Kidney (tissue), 13 donors: ENCODE measurements at regions not wholly inside any gene's neighbourhood (a gene's known extent, or its start where the extent isn't known, plus 50 kb on each side); places are given as distances from the start of the nearest gene placed in this dataset.

ENCODE experiments used
- DNase-seq, 5 donors: peaks; one replicate each; pipeline ENCODE4 v3.0.0-alpha.2; 2013 to 2020
- FAIRE-seq: peaks from 2 replicates; lab custom pipeline; 2012; peaks lifted over from hg19 to GRCh38; lab: Jason Lieb, UNC
- H3K27ac ChIP-seq, 2 donors: one replicate each; pipeline ENCODE4 v1.7.0; 2013; ENCODE audit warnings: low read depth in 2 of 2, low read length in 2 of 2, inconsistent platforms in 1 of 2
- H3K27me3 ChIP-seq: one replicate; pipeline ENCODE4 v1.7.1; 2013; ENCODE audit warnings: low read length, inconsistent platforms; ENCODE audit not compliant: control insufficient read depth, insufficient read depth
- H3K36me3 ChIP-seq, 3 donors: one replicate each; pipeline versions ENCODE4 v1.7.0 to v1.7.1; 2013; ENCODE audit warnings: low read length in 3 of 3, control low read depth in 1 of 3, inconsistent platforms in 1 of 3; ENCODE audit not compliant: insufficient read depth in 3 of 3, control insufficient read depth in 2 of 3
- H3K4me1 ChIP-seq, 3 donors: one replicate each; pipeline versions ENCODE4 v1.7.0 to v1.7.1; 2013; ENCODE audit warnings: low read length in 3 of 3, inconsistent platforms in 1 of 3, low read depth in 1 of 3; ENCODE audit not compliant: control insufficient read depth in 2 of 3, insufficient read depth in 2 of 3
- H3K4me3 ChIP-seq, 3 donors: one replicate each; pipeline versions ENCODE4 v1.7.0 to v1.8.1; 2013; ENCODE audit warnings: low read length in 3 of 3, control low read depth in 1 of 3, inconsistent platforms in 1 of 3
- H3K9ac ChIP-seq, 3 donors: one replicate each; pipeline versions ENCODE4 v1.7.0 to v1.7.1; 2013; ENCODE audit warnings: low read length in 3 of 3, control low read depth in 1 of 3, inconsistent platforms in 1 of 3
- H3K9me3 ChIP-seq, 3 donors: one replicate each; pipeline versions ENCODE4 v1.7.0 to v1.7.1; 2013; ENCODE audit warnings: low read length in 3 of 3, control low read depth in 1 of 3, inconsistent platforms in 1 of 3; ENCODE audit not compliant: control insufficient read depth in 2 of 3, insufficient read depth in 1 of 3
- CTCF ChIP-seq: IDR thresholded peaks from 3 replicates; pipeline ENCODE4 v1.5.1; 2012; ENCODE audit warnings: mild to moderate bottlenecking, moderate library complexity, borderline replicate concordance; ENCODE audit not compliant: insufficient read depth; ENCODE audit errors: extremely low read depth
- intact Hi-C: fragments of 100-400 bp; cut with DNase I; formaldehyde crosslinking; loops from one replicate; pipeline ENCODE4 v1.11.1; 2022
- donor health status: control.
- donor health status: control.
- donor health status: control.
- donor health status: control.
- donor health status: control.
- donor health status: DM: yes; HTN: yes; CAD: no.
- donor health status: Normal renal cell carcinoma (clear cell type).

- Histone ChIP-seq H3K9ac (no peak overlapping the region), H3K27ac (no peak overlapping the region), H3K4me3 (no peak overlapping the region), H3K4me1 (no peaks in the 10 kb centered on the region), H3K36me3 (no peaks in the 10 kb centered on the region), H3K9me3 (peaks cover 0 to 5% (median 0%) of the 10 kb centered on the region in 3 donors), H3K27me3 (no peaks in the 10 kb centered on the region)
- FAIRE-seq, result no peak
- intact Hi-C loops, result no loop called here
- TF ChIP-seq CTCF, result no peak
- no peak for DNase-seq
These were observed 184.5 kb upstream of the PRSS58 start for GRCh38 chr7:142442396-142442795.

- Histone ChIP-seq H3K36me3 (no peaks in the 10 kb centered on the region), H3K9ac (no peak overlapping the region), H3K27ac (no peak overlapping the region), H3K4me3 (no peak overlapping the region), H3K27me3 (no peaks in the 10 kb centered on the region), H3K4me1 (no peaks in the 10 kb centered on the region), H3K9me3 (peaks cover 0 to 5% (median 0%) of the 10 kb centered on the region in 3 donors)
- no peak for TF ChIP-seq CTCF
- no peak for FAIRE-seq
- intact Hi-C loops, result no loop called here
- no peak for DNase-seq
These were observed 183.1 kb upstream of the PRSS58 start for GRCh38 chr7:142440906-142441411.

- no peaks in the 10 kb centered on the region for H3K27me3 ChIP-seq
- no peaks in the 10 kb centered on the region for H3K4me1 ChIP-seq
- intact Hi-C loops, result no loop called here
- no peak for FAIRE-seq
- no peak for TF ChIP-seq CTCF
- DNase-seq, result no peak
- no peak overlapping the region for H3K27ac ChIP-seq
- H3K4me3 ChIP-seq, result no peak overlapping the region
- H3K36me3 ChIP-seq, result no peaks in the 10 kb centered on the region
- H3K9ac ChIP-seq, result no peak overlapping the region
- H3K9me3 ChIP-seq, result peaks cover 0 to 5% (median 0%) of the 10 kb centered on the region in 3 donors
These were observed 182.5 kb upstream of the PRSS58 start for GRCh38 chr7:142440219-142440905.

- DNase-seq (no peak), FAIRE-seq (no peak)
- intact Hi-C loops, result no loop called here
- Histone ChIP-seq H3K27me3 (no peaks in the 10 kb centered on the region), H3K27ac (no peak overlapping the region), H3K9ac (no peak overlapping the region), H3K4me3 (no peak overlapping the region), H3K4me1 (no peaks in the 10 kb centered on the region), H3K9me3 (peaks cover 0 to 5% (median 0%) of the 10 kb centered on the region in 3 donors), H3K36me3 (no peaks in the 10 kb centered on the region)
- TF ChIP-seq CTCF, result no peak
These were observed 181.9 kb upstream of the PRSS58 start for GRCh38 chr7:142439739-142440138.
